ENCODE measurements at regions not wholly inside any gene's neighbourhood (a gene's known extent, or its start where the extent isn't known, plus 50 kb on each side); places are given as distances from the start of the nearest gene placed in this dataset.
"Not testable (repeated sequence)": the region's sequence is repeated elsewhere in the genome, so short reads cannot be mapped to it uniquely, and the experiment has no call there.

- TF ChIP-seq EZH2 (IDR thresholded peaks at IDR 0.05); POLR2AphosphoS5 (IDR thresholded peaks at IDR 0.05; ENCODE audit: borderline replicate concordance, low read depth, low read length); FOXP2 (optimal IDR thresholded peaks at IDR 0.05; ENCODE audit: control extremely low read depth, extremely low read length, insufficient read depth): not testable (repeated sequence)
Observed at GRCh38 chr17:21509356-21509755, 133.2 kb downstream of the KCNJ12 start.
